H1 (cell line): ENCODE measurements at regions not wholly inside any gene's neighbourhood (a gene's known extent, or its start where the extent isn't known, plus 50 kb on each side); places are given as distances from the start of the nearest gene placed in this dataset.

Experiments used
- CTCF ChIA-PET: fragments of 300-600 bp; sonication (Branson Sonifier 250); formaldehyde crosslinking; loops from one replicate; lab custom pipeline; 2021; ENCODE audit not compliant: partially characterized antibody; lab: Charles Lee
- POLR2A ChIA-PET: fragments of 300-600 bp; sonication (Branson Sonifier 250); formaldehyde crosslinking; loops from one replicate; lab custom pipeline; 2021; ENCODE audit warnings: inconsistent platforms; ENCODE audit not compliant: partially characterized antibody; lab: Charles Lee
- DNase-seq, 2 experiments: peaks; one replicate each; pipeline versions ENCODE4 v3.0.0 to v3.0.0-alpha.2; 2010 to 2022; ENCODE audit warnings: low spot score in 2 of 2, low read depth in 1 of 2, mixed read lengths in 1 of 2
- FAIRE-seq: peaks from 2 replicates; lab custom pipeline; 2011; peaks lifted over from hg19 to GRCh38; lab: Jason Lieb, UNC
- H2AFZ ChIP-seq: 2 replicates; pipeline ENCODE4 v1.8.1; 2012; ENCODE audit warnings: low read length, inconsistent platforms
- H2AK5ac ChIP-seq: 2 replicates; pipeline ENCODE4 v1.6.1; 2013; ENCODE audit warnings: low read depth, low read length
- H2BK120ac ChIP-seq: replicated peaks from 2 replicates; pipeline ENCODE3; 2013; ENCODE audit warnings: low read depth, low read length, inconsistent platforms
- H2BK12ac ChIP-seq: 2 replicates; pipeline ENCODE4 v1.6.1; 2013; ENCODE audit warnings: low read depth, low read length
- H2BK15ac ChIP-seq: 2 replicates; pipeline ENCODE4 v1.6.1; 2013; ENCODE audit warnings: low read length
- H2BK20ac ChIP-seq: 2 replicates; pipeline ENCODE4 v1.6.1; 2013; ENCODE audit warnings: low read length
- H2BK5ac ChIP-seq: 2 replicates; pipeline ENCODE4 v1.6.1; 2013; ENCODE audit warnings: low read depth, low read length
- H3K14ac ChIP-seq: 2 replicates; pipeline ENCODE4 v1.6.1; 2013; ENCODE audit warnings: inconsistent platforms; ENCODE audit not compliant: insufficient read length
- H3K18ac ChIP-seq: 2 replicates; pipeline ENCODE4 v1.6.1; 2013; ENCODE audit warnings: low read length; ENCODE audit errors: extremely low read depth
- H3K23ac ChIP-seq: 2 replicates; pipeline ENCODE4 v1.6.1; 2013; ENCODE audit warnings: inconsistent platforms; ENCODE audit not compliant: insufficient read length
- H3K23me2 ChIP-seq: 2 replicates; pipeline ENCODE4 v1.6.1; 2013; ENCODE audit warnings: low read depth, low read length
- H3K27ac ChIP-seq: 2 replicates; pipeline ENCODE4 v1.6.1; 2011; ENCODE audit warnings: low read depth, low read length, inconsistent platforms
- H3K27me3 ChIP-seq, 4 experiments: replicated peaks in 1 of 4; 1 replicate in 1 of 4; 2 replicates in 3 of 4; pipeline versions ENCODE4 v1.6.1 to v1.8.1; 2011 to 2013; ENCODE audit warnings: low read length in 3 of 4, mild to moderate bottlenecking in 3 of 4, inconsistent platforms in 2 of 4, mixed read lengths in 2 of 4, moderate library complexity in 1 of 4; ENCODE audit not compliant: control insufficient read depth in 3 of 4, insufficient read depth in 3 of 4; ENCODE audit errors: extremely low read depth in 1 of 4
- H3K36me3 ChIP-seq, 4 experiments: 2 replicates each; pipeline versions ENCODE4 v1.6.1 to v1.8.1; 2011 to 2013; ENCODE audit warnings: mild to moderate bottlenecking in 4 of 4, low read length in 3 of 4, moderate library complexity in 2 of 4, control low read depth in 1 of 4, inconsistent platforms in 1 of 4; ENCODE audit not compliant: insufficient read depth in 4 of 4, control insufficient read depth in 2 of 4
- H3K4ac ChIP-seq: replicated peaks from 2 replicates; pipeline ENCODE3; 2013; ENCODE audit warnings: low read length, low read depth, mixed read lengths, inconsistent platforms; ENCODE audit not compliant: insufficient read length
- H3K4me1 ChIP-seq, 4 experiments: replicated peaks in 1 of 4; 1 replicate in 1 of 4; 2 replicates in 3 of 4; pipeline versions ENCODE4 v1.6.1 to v1.8.1; 2011 to 2013; ENCODE audit warnings: low read length in 3 of 4, inconsistent platforms in 2 of 4, mixed read lengths in 1 of 4; ENCODE audit not compliant: insufficient read depth in 4 of 4, control insufficient read depth in 3 of 4
- H3K4me2 ChIP-seq, 2 experiments: 2 replicates each; pipeline versions ENCODE4 v1.6.1 to v1.8.1; 2011 to 2013; ENCODE audit warnings: low read depth in 2 of 2, low read length in 2 of 2, control low read depth in 1 of 2, inconsistent platforms in 1 of 2, mild to moderate bottlenecking in 1 of 2; ENCODE audit not compliant: insufficient read depth in 1 of 2
- H3K4me3 ChIP-seq, 4 experiments: fragments of 200-600, 300-600 bp in 1 of 4; sonication (generic), shearing (Covaris generic), sonication (Bioruptor Twin) in 1 of 4; 2 replicates each; pipeline versions ENCODE4 v1.5.1 to v1.8.1; 2011 to 2016; ENCODE audit warnings: low read length in 4 of 4, low read depth in 3 of 4, control low read depth in 2 of 4, inconsistent platforms in 2 of 4, mild to moderate bottlenecking in 2 of 4, mixed read lengths in 1 of 4, moderate library complexity in 1 of 4; ENCODE audit not compliant: insufficient read depth in 2 of 4; ENCODE audit errors: extremely low read depth in 1 of 4
- H3K56ac ChIP-seq: replicated peaks from 2 replicates; pipeline ENCODE3; 2013; ENCODE audit warnings: low read depth, mild to moderate bottlenecking, mixed read lengths, low read length, inconsistent platforms; ENCODE audit not compliant: insufficient read length
- H3K79me1 ChIP-seq: 2 replicates; pipeline ENCODE4 v1.6.1; 2013; ENCODE audit warnings: low read depth, low read length, control low read depth
- H3K79me2 ChIP-seq, 2 experiments: 2 replicates each; pipeline versions ENCODE4 v1.6.1 to v1.8.1; 2012 to 2013; ENCODE audit warnings: low read length in 2 of 2, mild to moderate bottlenecking in 2 of 2, inconsistent platforms in 1 of 2; ENCODE audit not compliant: insufficient read depth in 2 of 2, control insufficient read depth in 1 of 2
- H3K9ac ChIP-seq, 4 experiments: replicated peaks in 1 of 4; 1 replicate in 1 of 4; 2 replicates in 3 of 4; pipeline versions ENCODE4 v1.6.1 to v1.8.1; 2011 to 2013; ENCODE audit warnings: low read depth in 3 of 4, low read length in 3 of 4, control low read depth in 2 of 4, mild to moderate bottlenecking in 2 of 4, moderate library complexity in 2 of 4, inconsistent platforms in 1 of 4; ENCODE audit errors: extremely low read depth in 1 of 4
- H3K9me3 ChIP-seq, 2 experiments: 2 replicates each; pipeline versions ENCODE4 v1.6.1 to v1.8.1; 2012 to 2013; ENCODE audit warnings: mild to moderate bottlenecking in 2 of 2, moderate library complexity in 2 of 2, control low read depth in 1 of 2, inconsistent platforms in 1 of 2, low read depth in 1 of 2, low read length in 1 of 2, mixed read lengths in 1 of 2; ENCODE audit not compliant: insufficient read depth in 2 of 2
- H4K20me1 ChIP-seq, 2 experiments: replicated peaks in 1 of 2; 2 replicates each; pipeline versions ENCODE3 to v1.8.1; 2011 to 2013; ENCODE audit warnings: inconsistent platforms in 2 of 2, low read length in 2 of 2, mild to moderate bottlenecking in 1 of 2; ENCODE audit not compliant: insufficient read depth in 2 of 2, control insufficient read depth in 1 of 2
- H4K5ac ChIP-seq: 2 replicates; pipeline ENCODE4 v1.6.1; 2013; ENCODE audit warnings: low read length, low read depth, mixed read lengths, inconsistent platforms; ENCODE audit not compliant: insufficient read length
- H4K8ac ChIP-seq: 2 replicates; pipeline ENCODE4 v1.8.0; 2013; ENCODE audit warnings: mild to moderate bottlenecking, moderate library complexity, low read length, inconsistent platforms; ENCODE audit not compliant: insufficient read depth; ENCODE audit errors: extremely low read depth
- H4K91ac ChIP-seq: replicated peaks from 2 replicates; pipeline ENCODE3; 2013; ENCODE audit warnings: low read length, mixed read lengths, inconsistent platforms; ENCODE audit not compliant: insufficient read length
- ASH2L ChIP-seq: fragments of 200-600, 300-600 bp; sonication (generic); IDR thresholded peaks from one replicate; pipeline ENCODE4 v1.7.1; 2017; ENCODE audit warnings: low read length
- CHD1 ChIP-seq: IDR thresholded peaks from 2 replicates; pipeline ENCODE4 v1.6.1; 2012; ENCODE audit warnings: low read depth, low read length, improper control_type of control experiment
- KDM1A ChIP-seq: fragments of 200-600, 300-600 bp; sonication (generic); IDR thresholded peaks from 2 replicates; pipeline ENCODE4 v1.7.1; 2016; ENCODE audit warnings: mild to moderate bottlenecking, low read length, borderline replicate concordance
- KDM4A ChIP-seq: IDR thresholded peaks from one replicate; pipeline ENCODE4 v1.7.1; 2012; ENCODE audit warnings: low read depth, mild to moderate bottlenecking, moderate library complexity, low read length, inconsistent platforms; ENCODE audit not compliant: severe bottlenecking
- KDM5A ChIP-seq: fragments of 200-600 bp; IDR thresholded peaks from 2 replicates; pipeline ENCODE4 v1.7.1; 2012; ENCODE audit warnings: mild to moderate bottlenecking, low read length, inconsistent platforms, mixed read lengths
- NANOG ChIP-seq: IDR thresholded peaks from 2 replicates; pipeline ENCODE4 v1.6.1; 2011; ENCODE audit warnings: low read length, low read depth, mild to moderate bottlenecking, inconsistent platforms; ENCODE audit not compliant: insufficient read depth, poor library complexity, severe bottlenecking
- POLR2AphosphoS5 ChIP-seq: IDR thresholded peaks from 2 replicates; pipeline ENCODE4 v1.6.1; 2011; ENCODE audit warnings: low read depth, low read length
- SIRT6 ChIP-seq: IDR thresholded peaks from one replicate; pipeline ENCODE4 v1.7.1; 2012; ENCODE audit warnings: low read length, inconsistent platforms
- USF2 ChIP-seq: IDR thresholded peaks from 2 replicates; pipeline ENCODE4 v1.6.1; 2011; ENCODE audit warnings: low read length, improper control_type of control experiment
- YY1 ChIP-seq: IDR thresholded peaks from 2 replicates; pipeline ENCODE4 v1.6.1; 2011; ENCODE audit warnings: low read depth, mild to moderate bottlenecking, low read length
- WGBS, 2 experiments: shearing (Covaris generic) in 1 of 2; methylation state at CpG; one replicate each; pipeline versions ENCODE4 v1.1.6 to v1.1.7; 2013 to 2015; ENCODE audit warnings: low lambda C conversion rate in 2 of 2, mixed read lengths in 2 of 2, inconsistent platforms in 1 of 2, low coverage in 1 of 2, missing lambda C conversion rate in 1 of 2; ENCODE audit not compliant: insufficient replicate concordance in 2 of 2, insufficient coverage in 1 of 2, insufficient read length in 1 of 2; ENCODE audit errors: extremely low coverage in 1 of 2, missing lambda C conversion rate in 1 of 2; 5-methylcytosine and 5-hydroxymethylcytosine counted together

- Histone ChIP-seq H3K14ac (no peak overlapping the region), H4K20me1 (no peaks in the 10 kb centered on the region), H3K79me2 (no peaks in the 10 kb centered on the region), H4K8ac (no peak overlapping the region), H2BK12ac (no peak overlapping the region), H4K91ac (no peak overlapping the region), H2BK15ac (no peak overlapping the region), H3K56ac (no peak overlapping the region), H3K79me1 (no peaks in the 10 kb centered on the region), H3K18ac (no peak overlapping the region), H3K9ac (no peak overlapping the region), H3K27me3 (no peaks in the 10 kb centered on the region), H3K27ac (no peak overlapping the region), H2BK5ac (no peak overlapping the region), H3K23ac (no peak overlapping the region), H3K9me3 (0 out of 4 replicates have a peak, but pooled peaks cover 0 to 2% of the 10 kb centered on the region in 2 experiments), H2BK20ac (no peak overlapping the region), H4K5ac (no peak overlapping the region), H2AK5ac (no peak overlapping the region), H3K23me2 (no peaks in the 10 kb centered on the region; the same call in 1 of the 2 replicates), H3K4me1 (0 out of 7 replicates have a peak, but pooled peaks cover 0 to 4% (median 0%) of the 10 kb centered on the region in 4 experiments), H3K4me3 (no peak overlapping the region), H3K4me2 (no peak overlapping the region), H3K36me3 (no peaks in the 10 kb centered on the region), H3K4ac (no peak overlapping the region), H2AFZ (no peak overlapping the region), H2BK120ac (no peak overlapping the region)
- DNase-seq (no peak), FAIRE-seq (no peak)
- POLR2A ChIA-PET, result interaction anchor here (1.0 kb wide), 1 partner anchor 225 kb away, joined by 3 read pairs; no protein-coding TSS in a partner anchor
- 89% methylated on average over 7 of the region's 7 CpGs; no CpG with 5 or more reads in 1 of the 2 experiments for WGBS, 2 experiments
- CTCF ChIA-PET, result interaction anchor here (0.7 to 4.6 kb wide), 6 partner anchors 12 to 49 kb away, joined by 3 to 15 read pairs (median 3); no protein-coding TSS in a partner anchor
- no peak for TF ChIP-seq USF2
- no peak for TF ChIP-seq KDM4A
- TF ChIP-seq KDM5A, result no peak
- TF ChIP-seq ASH2L, result no peak
- no peak for TF ChIP-seq CHD1
- TF ChIP-seq SIRT6, result no peak
- TF ChIP-seq KDM1A, result no peak
- TF ChIP-seq YY1, result no peak
- no peak for TF ChIP-seq NANOG
- no peak for TF ChIP-seq POLR2AphosphoS5
These were observed 234.5 kb upstream of the SSTR1 start for GRCh38 chr14:37972941-37973887.
